ENCODE measurements at regions not wholly inside any gene's neighbourhood (a gene's known extent, or its start where the extent isn't known, plus 50 kb on each side); places are given as distances from the start of the nearest gene placed in this dataset.

- TF ChIP-seq, protein P1, sequence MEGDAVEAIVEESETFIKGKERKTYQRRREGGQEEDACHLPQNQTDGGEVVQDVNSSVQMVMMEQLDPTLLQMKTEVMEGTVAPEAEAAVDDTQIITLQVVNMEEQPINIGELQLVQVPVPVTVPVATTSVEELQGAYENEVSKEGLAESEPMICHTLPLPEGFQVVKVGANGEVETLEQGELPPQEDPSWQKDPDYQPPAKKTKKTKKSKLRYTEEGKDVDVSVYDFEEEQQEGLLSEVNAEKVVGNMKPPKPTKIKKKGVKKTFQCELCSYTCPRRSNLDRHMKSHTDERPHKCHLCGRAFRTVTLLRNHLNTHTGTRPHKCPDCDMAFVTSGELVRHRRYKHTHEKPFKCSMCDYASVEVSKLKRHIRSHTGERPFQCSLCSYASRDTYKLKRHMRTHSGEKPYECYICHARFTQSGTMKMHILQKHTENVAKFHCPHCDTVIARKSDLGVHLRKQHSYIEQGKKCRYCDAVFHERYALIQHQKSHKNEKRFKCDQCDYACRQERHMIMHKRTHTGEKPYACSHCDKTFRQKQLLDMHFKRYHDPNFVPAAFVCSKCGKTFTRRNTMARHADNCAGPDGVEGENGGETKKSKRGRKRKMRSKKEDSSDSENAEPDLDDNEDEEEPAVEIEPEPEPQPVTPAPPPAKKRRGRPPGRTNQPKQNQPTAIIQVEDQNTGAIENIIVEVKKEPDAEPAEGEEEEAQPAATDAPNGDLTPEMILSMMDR (IDR thresholded peaks at IDR 0.05 in 4 of 5, conservative IDR thresholded peaks at IDR 0.05 in 1 of 5), result no peak
- TF ChIP-seq POLR2A (IDR thresholded peaks at IDR 0.05), result no peak
Observed at GRCh38 chr18:7393080-7393479, 162.2 kb downstream of the LRRC30 start.
